ENCODE measurements at regions not wholly inside any gene's neighbourhood (a gene's known extent, or its start where the extent isn't known, plus 50 kb on each side); places are given as distances from the start of the nearest gene placed in this dataset.

- H3K9me3 ChIP-seq = no peaks in the 10 kb centered on the region
- no peak overlapping the region for H3K4me3 ChIP-seq
- no peak for DNase-seq
- H3K27ac ChIP-seq = no peak overlapping the region
- TF ChIP-seq EP300 (IDR thresholded peaks at IDR 0.05) = no peak
- no peak for TF ChIP-seq CTCF (IDR thresholded peaks at IDR 0.05)
- TF ChIP-seq POLR2AphosphoS5 (IDR thresholded peaks at IDR 0.05) = no peak
- no peak for TF ChIP-seq POLR2A (IDR thresholded peaks at IDR 0.05)
- H3K4me1 ChIP-seq = no peaks in the 10 kb centered on the region
- ATAC-seq (ENCODE audit: low FRiP score in 2 of 2) = no peak
- no peaks in the 10 kb centered on the region for H3K36me3 ChIP-seq
- no peaks in the 10 kb centered on the region for H3K27me3 ChIP-seq
These were observed 2165.0 kb upstream of the CELF4 start for GRCh38 chr18:39730606-39731005.

GRCh38 chr18:39724652-39725051 lies 2159.1 kb upstream of the CELF4 start:
- Histone ChIP-seq H3K9me3 (no peaks in the 10 kb centered on the region), H3K27me3 (no peaks in the 10 kb centered on the region), H3K4me3 (no peak overlapping the region), H3K4me1 (no peaks in the 10 kb centered on the region), H3K27ac (no peak overlapping the region), H3K36me3 (no peaks in the 10 kb centered on the region)
- ATAC-seq (ENCODE audit: low FRiP score in 2 of 2) = no peak
- no peak for DNase-seq
- TF ChIP-seq POLR2A (IDR thresholded peaks at IDR 0.05) (no peak), EP300 (IDR thresholded peaks at IDR 0.05) (no peak), CTCF (IDR thresholded peaks at IDR 0.05) (no peak), POLR2AphosphoS5 (IDR thresholded peaks at IDR 0.05) (no peak)

GRCh38 chr18:39721712-39722111 lies 2156.1 kb upstream of the CELF4 start:
- 78 to 87% methylated on average over 1 of the region's 1 CpG for WGBS, 2 donors
- H3K9me3 ChIP-seq = no peaks in the 10 kb centered on the region
- H3K4me3 ChIP-seq = no peak overlapping the region
- ATAC-seq (ENCODE audit: low FRiP score in 2 of 2) = no peak
- no peaks in the 10 kb centered on the region for H3K27me3 ChIP-seq
- DNase-seq = no peak
- no peaks in the 10 kb centered on the region for H3K4me1 ChIP-seq
- no peak overlapping the region for H3K27ac ChIP-seq
- H3K36me3 ChIP-seq = no peaks in the 10 kb centered on the region
- TF ChIP-seq CTCF (IDR thresholded peaks at IDR 0.05) (no peak), EP300 (IDR thresholded peaks at IDR 0.05) (no peak), POLR2AphosphoS5 (IDR thresholded peaks at IDR 0.05) (no peak), POLR2A (IDR thresholded peaks at IDR 0.05) (no peak)

- WGBS, 2 donors = 96 to 100% methylated on average over 1 to 3 of the region's 3 CpGs
- ATAC-seq (ENCODE audit: low FRiP score in 2 of 2) = no peak
- no peak for TF ChIP-seq POLR2A (IDR thresholded peaks at IDR 0.05)
- TF ChIP-seq CTCF (IDR thresholded peaks at IDR 0.05) = no peak
- TF ChIP-seq POLR2AphosphoS5 (IDR thresholded peaks at IDR 0.05) = no peak
- no peak for TF ChIP-seq EP300 (IDR thresholded peaks at IDR 0.05)
These were observed 2148.4 kb upstream of the CELF4 start for GRCh38 chr18:39713961-39714360.

GRCh38 chr18:39711701-39712100 lies 2146.1 kb upstream of the CELF4 start:
- DNase-seq (no peak), ATAC-seq (ENCODE audit: low FRiP score in 2 of 2) (no peak)
- TF ChIP-seq POLR2A (IDR thresholded peaks at IDR 0.05) = no peak
- no peak for TF ChIP-seq EP300 (IDR thresholded peaks at IDR 0.05)
- no peak for TF ChIP-seq POLR2AphosphoS5 (IDR thresholded peaks at IDR 0.05)
- TF ChIP-seq CTCF (IDR thresholded peaks at IDR 0.05) = no peak
- no peaks in the 10 kb centered on the region for H3K9me3 ChIP-seq
- H3K4me1 ChIP-seq = no peaks in the 10 kb centered on the region
- H3K4me3 ChIP-seq = no peak overlapping the region
- no peaks in the 10 kb centered on the region for H3K27me3 ChIP-seq
- no peaks in the 10 kb centered on the region for H3K36me3 ChIP-seq
- H3K27ac ChIP-seq = no peak overlapping the region

More at GRCh38 chr18:39713961-39714360, 2148.4 kb upstream of the CELF4 start:
- Histone ChIP-seq H3K9me3 (no peaks in the 10 kb centered on the region), H3K27me3 (no peaks in the 10 kb centered on the region), H3K4me3 (no peak overlapping the region), H3K36me3 (no peaks in the 10 kb centered on the region), H3K4me1 (no peaks in the 10 kb centered on the region), H3K27ac (no peak overlapping the region)
- DNase-seq = no peak
